Nephron (organoid): ENCODE measurements at regions not wholly inside any gene's neighbourhood (a gene's known extent, or its start where the extent isn't known, plus 50 kb on each side); places are given as distances from the start of the nearest gene placed in this dataset.

Source experiments
- H3K27ac Mint-ChIP-seq, 3 experiments: 2 replicates each; pipeline ENCODE4 v1.8.0; 2020; ENCODE audit warnings: mixed read lengths in 3 of 3, mild to moderate bottlenecking in 2 of 3, moderate library complexity in 1 of 3
- H3K27me3 Mint-ChIP-seq: 2 replicates; pipeline ENCODE4 v1.8.0; 2021; ENCODE audit warnings: low read depth, mild to moderate bottlenecking, moderate library complexity, mixed read lengths
- H3K36me3 Mint-ChIP-seq: 2 replicates; pipeline ENCODE4 v1.8.0; 2020; ENCODE audit warnings: low read depth, mixed read lengths
- H3K4me1 Mint-ChIP-seq: 2 replicates; pipeline ENCODE4 v1.8.0; 2020; ENCODE audit warnings: mixed read lengths
- H3K4me3 Mint-ChIP-seq, 3 experiments: 2 replicates each; pipeline ENCODE4 v1.8.0; 2020; ENCODE audit warnings: mild to moderate bottlenecking in 3 of 3, mixed read lengths in 3 of 3, moderate library complexity in 2 of 3
- H3K9me3 Mint-ChIP-seq: 2 replicates; pipeline ENCODE4 v1.8.0; 2020; ENCODE audit warnings: mixed read lengths
- CTCF ChIP-seq, 3 experiments: fragments of 200-600 bp; sonication (generic); IDR thresholded peaks; one replicate each; pipeline ENCODE4 v1.5.0; 2021; ENCODE audit warnings: antibody characterized with exemption in 3 of 3; ENCODE audit not compliant: unreplicated experiment in 3 of 3

- H3K4me3 Mint-ChIP-seq = no peak overlapping the region
- no peaks in the 10 kb centered on the region for H3K4me1 Mint-ChIP-seq
- no peak for TF ChIP-seq CTCF (IDR thresholded peaks at IDR 0.05; ENCODE audit: unreplicated experiment in 3 of 3)
- no peak overlapping the region for H3K27ac Mint-ChIP-seq
- no peaks in the 10 kb centered on the region for H3K36me3 Mint-ChIP-seq
- H3K27me3 Mint-ChIP-seq = peaks cover 3% of the 10 kb centered on the region
- no peaks in the 10 kb centered on the region for H3K9me3 Mint-ChIP-seq
Observed at GRCh38 chr13:83980331-83980730, 98.1 kb upstream of the SLITRK1 start.

DNA sequence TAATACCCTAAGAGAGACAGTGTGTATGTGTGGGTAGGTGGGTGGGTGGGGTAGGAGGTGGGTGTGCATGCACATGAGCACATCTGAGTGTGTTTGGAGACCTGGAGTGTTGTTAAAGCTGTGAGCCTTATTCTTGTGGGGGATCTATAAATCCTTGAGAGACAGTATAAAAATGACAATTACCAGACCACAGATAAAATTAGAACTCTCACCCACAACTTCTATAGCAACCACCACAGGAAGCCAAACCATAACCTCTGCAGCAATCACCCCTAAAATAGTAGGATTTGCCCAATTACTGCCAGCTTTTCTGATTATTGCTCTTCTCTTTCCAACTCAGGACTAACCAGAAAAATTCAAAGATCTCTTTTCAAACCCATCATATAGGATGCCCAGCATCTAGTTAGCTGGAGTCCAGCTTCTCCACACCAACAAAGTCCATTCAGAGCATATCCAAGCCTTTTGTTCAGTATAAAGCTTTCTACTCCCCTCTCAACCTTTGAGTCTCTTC is 93.4 kb upstream of the SLITRK1 start:
- Mint-ChIP-seq H3K4me3 (no peak overlapping the region), H3K4me1 (no peaks in the 10 kb centered on the region), H3K27me3 (no peaks in the 10 kb centered on the region), H3K36me3 (no peaks in the 10 kb centered on the region), H3K9me3 (no peaks in the 10 kb centered on the region), H3K27ac (no peak overlapping the region)
- TF ChIP-seq CTCF (IDR thresholded peaks at IDR 0.05; ENCODE audit: unreplicated experiment in 3 of 3) = no peak

DNA sequence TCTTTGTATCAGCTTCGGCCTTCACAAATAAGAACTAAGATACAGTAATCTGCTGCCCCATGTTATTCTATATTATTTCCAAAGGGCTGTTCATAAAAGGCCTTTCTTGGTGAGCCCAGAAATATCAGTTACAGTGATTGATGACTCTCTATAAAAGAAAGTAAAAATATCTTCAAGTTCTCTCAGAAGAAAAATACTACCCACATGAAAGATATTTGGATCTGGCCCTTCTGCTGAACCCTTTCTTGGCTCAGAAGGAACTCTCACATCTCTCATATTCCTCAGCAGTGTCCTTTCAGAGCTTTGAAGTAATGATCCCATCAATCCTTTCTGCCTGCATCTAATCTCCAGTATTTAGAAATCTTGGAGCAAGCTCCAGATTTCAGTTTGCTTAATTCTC is 76.3 kb upstream of the SLITRK1 start:
- Mint-ChIP-seq H3K9me3 (no peaks in the 10 kb centered on the region), H3K27ac (peak overlapping the region; percentile 45 to 80 (median 53)), H3K27me3 (no peaks in the 10 kb centered on the region), H3K4me1 (peaks cover 9% of the 10 kb centered on the region), H3K36me3 (no peaks in the 10 kb centered on the region), H3K4me3 (no peak overlapping the region)
- no peak for TF ChIP-seq CTCF (IDR thresholded peaks at IDR 0.05; ENCODE audit: unreplicated experiment in 3 of 3)

GRCh38 chr13:83955011-83955410 is 72.7 kb upstream of the SLITRK1 start:
- H3K27ac Mint-ChIP-seq = no peak overlapping the region
- H3K4me1 Mint-ChIP-seq = peaks cover 9% of the 10 kb centered on the region
- no peaks in the 10 kb centered on the region for H3K36me3 Mint-ChIP-seq
- TF ChIP-seq CTCF (IDR thresholded peaks at IDR 0.05; ENCODE audit: unreplicated experiment in 3 of 3) = no peak
- H3K27me3 Mint-ChIP-seq = no peaks in the 10 kb centered on the region
- no peaks in the 10 kb centered on the region for H3K9me3 Mint-ChIP-seq
- no peak overlapping the region for H3K4me3 Mint-ChIP-seq

DNA sequence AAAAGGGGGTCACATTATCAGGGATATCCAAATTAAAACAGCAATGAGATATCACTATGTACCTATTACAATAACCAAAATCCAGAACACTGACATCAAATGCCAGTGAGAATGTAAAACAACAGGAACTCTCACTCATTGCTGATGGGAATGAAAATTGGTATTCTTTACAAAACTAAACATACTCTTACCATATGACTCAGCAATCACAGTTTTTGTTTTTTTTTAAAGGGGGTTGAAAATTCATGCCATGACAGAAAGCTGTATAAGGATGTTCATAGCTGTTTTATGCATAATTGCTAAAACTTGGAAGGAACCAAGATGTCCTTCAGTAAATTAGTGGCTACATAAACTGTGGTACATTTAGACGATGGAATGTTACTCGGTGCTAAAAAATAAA is 71.6 kb upstream of the SLITRK1 start:
- Mint-ChIP-seq H3K36me3 (no peaks in the 10 kb centered on the region), H3K27ac (no peak overlapping the region), H3K4me3 (no peak overlapping the region), H3K9me3 (no peaks in the 10 kb centered on the region), H3K27me3 (no peaks in the 10 kb centered on the region), H3K4me1 (peaks cover 9% of the 10 kb centered on the region)
- TF ChIP-seq CTCF (IDR thresholded peaks at IDR 0.05; ENCODE audit: unreplicated experiment in 3 of 3) = no peak

GRCh38 chr13:83950293-83950692 is 68.0 kb upstream of the SLITRK1 start:
- no peak overlapping the region for H3K4me3 Mint-ChIP-seq
- no peak for TF ChIP-seq CTCF (IDR thresholded peaks at IDR 0.05; ENCODE audit: unreplicated experiment in 3 of 3)
- no peaks in the 10 kb centered on the region for H3K36me3 Mint-ChIP-seq
- no peaks in the 10 kb centered on the region for H3K4me1 Mint-ChIP-seq
- no peaks in the 10 kb centered on the region for H3K27me3 Mint-ChIP-seq
- H3K9me3 Mint-ChIP-seq = no peaks in the 10 kb centered on the region
- no peak overlapping the region for H3K27ac Mint-ChIP-seq
